ENCODE measurements at regions not wholly inside any gene's neighbourhood (a gene's known extent, or its start where the extent isn't known, plus 50 kb on each side); places are given as distances from the start of the nearest gene placed in this dataset.

GRCh38 chr7:106484562-106484961 lies 176.4 kb downstream of the CCDC71L start:
- peak in 1 of 2 donors; percentile 44 for DNase-seq (ENCODE audit: low read depth in 2 of 2)

- DNase-seq (ENCODE audit: low read depth in 2 of 2) = peak in 1 of 2 donors; percentile 13
These were observed 178.9 kb downstream of the CCDC71L start for GRCh38 chr7:106482091-106482490.

- peak; percentile 86 to 93 for DNase-seq (ENCODE audit: low read depth in 2 of 2)
These were observed 180.3 kb downstream of the CCDC71L start for GRCh38 chr7:106480616-106481031.

- no peak for DNase-seq (ENCODE audit: low read depth in 2 of 2)
These were observed 180.8 kb downstream of the CCDC71L start for GRCh38 chr7:106480161-106480579.

GRCh38 chr7:106476751-106477150 lies 184.2 kb downstream of the CCDC71L start:
- no peak for DNase-seq (ENCODE audit: low read depth in 2 of 2)

GRCh38 chr7:106472741-106473140 lies 188.0 kb upstream of the NAMPT start:
- peak in 1 of 2 donors; percentile 18 for DNase-seq (ENCODE audit: low read depth in 2 of 2)

GRCh38 chr7:106471686-106472440 lies 187.1 kb upstream of the NAMPT start:
- DNase-seq (ENCODE audit: low read depth in 2 of 2) = peak; percentile 40 to 79

GRCh38 chr7:106471021-106471420 lies 186.2 kb upstream of the NAMPT start:
- DNase-seq (ENCODE audit: low read depth in 2 of 2) = no peak

GRCh38 chr7:106466867-106467266 lies 182.1 kb upstream of the NAMPT start:
- DNase-seq (ENCODE audit: low read depth in 2 of 2) = no peak

- peak in 1 of 2 donors; percentile 62 for DNase-seq (ENCODE audit: low read depth in 2 of 2)
These were observed 181.1 kb upstream of the NAMPT start for GRCh38 chr7:106465704-106466468.

GRCh38 chr7:106464651-106465050 lies 179.9 kb upstream of the NAMPT start:
- no peak for DNase-seq (ENCODE audit: low read depth in 2 of 2)

- DNase-seq (ENCODE audit: low read depth in 2 of 2) = no peak
These were observed 179.2 kb upstream of the NAMPT start for GRCh38 chr7:106463851-106464611.

GRCh38 chr7:106462914-106463482 lies 178.2 kb upstream of the NAMPT start:
- DNase-seq (ENCODE audit: low read depth in 2 of 2) = no peak

- DNase-seq (ENCODE audit: low read depth in 2 of 2) = peak; percentile 59 to 71
These were observed 177.6 kb upstream of the NAMPT start for GRCh38 chr7:106462365-106462859.

- no peak for DNase-seq (ENCODE audit: low read depth in 2 of 2)
These were observed 176.0 kb upstream of the NAMPT start for GRCh38 chr7:106460792-106461254.

- no peak for DNase-seq (ENCODE audit: low read depth in 2 of 2)
These were observed 174.8 kb upstream of the NAMPT start for GRCh38 chr7:106459397-106460072.

- DNase-seq (ENCODE audit: low read depth in 2 of 2) = no peak
These were observed 172.9 kb upstream of the NAMPT start for GRCh38 chr7:106457678-106458077.

- DNase-seq (ENCODE audit: low read depth in 2 of 2) = no peak
These were observed 171.5 kb upstream of the NAMPT start for GRCh38 chr7:106456329-106456728.

- DNase-seq (ENCODE audit: low read depth in 2 of 2) = no peak
These were observed 167.5 kb upstream of the NAMPT start for GRCh38 chr7:106452031-106452851.

- no peak for DNase-seq (ENCODE audit: low read depth in 2 of 2)
These were observed 166.4 kb upstream of the NAMPT start for GRCh38 chr7:106451171-106451570.
